ENCODE measurements at regions not wholly inside any gene's neighbourhood (a gene's known extent, or its start where the extent isn't known, plus 50 kb on each side); places are given as distances from the start of the nearest gene placed in this dataset.
"Not testable (repeated sequence)": the region's sequence is repeated elsewhere in the genome, so short reads cannot be mapped to it uniquely, and the experiment has no call there.

DNA sequence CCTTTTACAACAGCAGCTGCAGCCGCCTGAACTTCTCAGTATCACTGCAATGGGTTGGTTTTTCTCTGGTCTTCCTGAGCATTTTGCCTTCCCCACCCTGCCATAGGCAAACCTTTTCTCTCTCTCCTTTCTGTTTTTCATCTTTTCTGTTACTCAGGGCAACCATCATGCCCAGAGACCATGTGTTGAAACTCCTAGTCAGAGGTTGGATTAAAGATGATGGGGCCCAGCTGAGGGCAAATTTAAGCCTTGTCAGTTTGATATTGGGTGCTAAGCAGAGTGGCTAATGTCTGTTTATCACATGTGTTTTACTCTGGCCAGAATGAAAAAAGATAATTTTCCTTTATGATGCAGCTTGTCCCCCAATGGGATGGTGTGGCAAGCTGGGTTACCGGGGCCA is 107.9 kb upstream of the PMCH start:
- no peaks in the 10 kb centered on the region for H3K27me3 Mint-ChIP-seq (ENCODE audit: unreplicated experiment)
- peaks cover 4% of the 10 kb centered on the region for H3K9me3 Mint-ChIP-seq (ENCODE audit: unreplicated experiment)
- peaks cover 5% of the 10 kb centered on the region for H3K36me3 Mint-ChIP-seq (ENCODE audit: unreplicated experiment)
- no peaks in the 10 kb centered on the region for H3K4me1 Mint-ChIP-seq (ENCODE audit: low read depth, unreplicated experiment)
- no peak for DNase-seq
- H3K27ac Mint-ChIP-seq (ENCODE audit: unreplicated experiment) = no peak overlapping the region
- no peak overlapping the region for H3K4me3 Mint-ChIP-seq (ENCODE audit: unreplicated experiment)
- no peak for TF ChIP-seq CTCF (IDR thresholded peaks at IDR 0.05; ENCODE audit: partially characterized antibody, unreplicated experiment)

DNA sequence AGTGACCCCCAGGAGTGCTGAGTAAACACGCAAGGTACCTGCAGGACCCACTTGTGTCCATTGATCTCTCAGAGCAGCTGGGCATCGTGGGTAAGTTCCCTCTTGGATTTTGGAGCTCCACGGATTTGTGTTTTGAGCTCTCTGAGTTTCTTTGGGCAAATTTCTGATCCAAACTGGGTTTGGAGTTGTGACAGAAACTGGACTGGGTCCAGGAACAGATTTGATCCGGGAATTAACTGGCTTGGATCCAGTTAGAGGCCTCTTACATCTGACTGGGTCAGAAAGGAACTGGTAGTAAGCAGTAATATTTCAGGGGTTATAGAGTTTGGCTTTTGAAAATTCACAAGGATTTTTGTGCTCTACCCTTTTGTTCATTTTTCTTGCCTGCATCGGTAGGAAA is 107.0 kb upstream of the PMCH start:
- H3K9me3 Mint-ChIP-seq (ENCODE audit: unreplicated experiment); H3K27ac Mint-ChIP-seq (ENCODE audit: unreplicated experiment); H3K36me3 Mint-ChIP-seq (ENCODE audit: unreplicated experiment): not testable (repeated sequence)

DNA sequence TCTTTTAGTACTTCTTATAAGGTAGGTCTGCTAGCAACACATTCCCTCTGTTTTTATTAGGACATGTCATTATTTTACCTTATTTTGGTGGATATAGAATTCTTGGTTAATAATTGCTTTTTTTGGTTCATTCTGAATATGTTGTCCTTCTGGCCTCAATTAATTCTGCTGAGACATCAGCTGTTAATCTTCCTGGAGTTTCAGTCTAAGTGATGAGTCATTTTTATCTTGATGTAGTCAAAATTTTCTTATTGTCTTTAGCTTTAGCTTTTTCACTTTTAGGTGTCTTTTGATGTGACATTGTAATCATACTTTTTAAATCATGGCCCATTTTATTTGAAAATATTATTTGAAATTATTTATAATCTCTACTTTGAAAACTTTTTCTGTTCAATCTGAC is 104.9 kb upstream of the PMCH start:
- Mint-ChIP-seq H3K27ac (ENCODE audit: unreplicated experiment) (no peak overlapping the region), H3K4me3 (ENCODE audit: unreplicated experiment) (no peak overlapping the region), H3K36me3 (ENCODE audit: unreplicated experiment) (peaks cover 5% of the 10 kb centered on the region), H3K4me1 (ENCODE audit: low read depth, unreplicated experiment) (no peaks in the 10 kb centered on the region), H3K9me3 (ENCODE audit: unreplicated experiment) (peaks cover 4% of the 10 kb centered on the region), H3K27me3 (ENCODE audit: unreplicated experiment) (no peaks in the 10 kb centered on the region)
- TF ChIP-seq CTCF (IDR thresholded peaks at IDR 0.05; ENCODE audit: partially characterized antibody, unreplicated experiment) = no peak
- no peak for DNase-seq

More for the DNA sequence above, 107.0 kb upstream of the PMCH start:
- not testable (repeated sequence) for H3K4me3 Mint-ChIP-seq (ENCODE audit: unreplicated experiment); DNase-seq; H3K4me1 Mint-ChIP-seq (ENCODE audit: low read depth, unreplicated experiment); H3K27me3 Mint-ChIP-seq (ENCODE audit: unreplicated experiment)

- peaks cover 5% of the 10 kb centered on the region for H3K36me3 Mint-ChIP-seq (ENCODE audit: unreplicated experiment)
- no peak overlapping the region for H3K4me3 Mint-ChIP-seq (ENCODE audit: unreplicated experiment)
- no peak for TF ChIP-seq CTCF (IDR thresholded peaks at IDR 0.05; ENCODE audit: partially characterized antibody, unreplicated experiment)
- no peak for DNase-seq
- no peak overlapping the region for H3K27ac Mint-ChIP-seq (ENCODE audit: unreplicated experiment)
- H3K4me1 Mint-ChIP-seq (ENCODE audit: low read depth, unreplicated experiment) = no peaks in the 10 kb centered on the region
- H3K27me3 Mint-ChIP-seq (ENCODE audit: unreplicated experiment) = no peaks in the 10 kb centered on the region
- peaks cover 4% of the 10 kb centered on the region for H3K9me3 Mint-ChIP-seq (ENCODE audit: unreplicated experiment)
Measured at GRCh38 chr12:102301547-102301946, 103.9 kb upstream of the PMCH start.

DNA sequence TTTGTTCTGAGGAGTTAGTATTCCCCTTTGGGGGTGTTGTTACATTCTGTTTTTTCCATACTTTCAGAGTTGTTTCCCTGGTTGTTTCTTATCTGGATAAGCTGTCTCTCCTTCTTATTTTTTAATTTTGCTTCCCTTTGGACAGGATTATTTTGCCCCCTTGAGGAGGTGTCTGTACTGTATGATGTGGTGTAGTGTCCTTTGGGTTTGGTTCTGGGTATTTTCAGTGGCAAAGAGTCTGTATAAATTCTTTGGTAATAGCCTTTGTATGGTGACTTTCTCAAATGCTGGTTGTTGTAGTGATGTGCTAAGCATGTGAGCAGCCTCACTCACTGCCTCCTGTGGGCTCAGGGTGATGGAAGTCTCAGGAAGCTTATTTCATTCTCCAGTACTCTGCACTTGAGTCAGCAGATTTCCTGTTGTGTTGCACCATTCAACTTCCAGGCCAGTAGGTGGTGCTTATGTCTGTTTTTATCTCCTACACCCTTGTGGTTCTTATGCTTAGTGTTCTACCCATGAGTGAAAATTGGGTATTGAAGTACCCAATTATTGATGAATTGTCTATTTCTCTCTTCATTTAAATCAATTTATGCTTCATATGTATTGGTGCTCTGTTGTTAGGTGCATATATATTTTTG is 103.3 kb upstream of the PMCH start:
- Mint-ChIP-seq H3K27ac (ENCODE audit: unreplicated experiment) (no peak overlapping the region), H3K27me3 (ENCODE audit: unreplicated experiment) (no peaks in the 10 kb centered on the region), H3K36me3 (ENCODE audit: unreplicated experiment) (peaks cover 5% of the 10 kb centered on the region), H3K9me3 (ENCODE audit: unreplicated experiment) (peaks cover 4% of the 10 kb centered on the region), H3K4me1 (ENCODE audit: low read depth, unreplicated experiment) (no peaks in the 10 kb centered on the region), H3K4me3 (ENCODE audit: unreplicated experiment) (no peak overlapping the region)
- DNase-seq = no peak
- TF ChIP-seq CTCF (IDR thresholded peaks at IDR 0.05; ENCODE audit: partially characterized antibody, unreplicated experiment) = no peak

Data from glutamatergic neuron (in vitro differentiated cells).